ENCODE measurements at regions not wholly inside any gene's neighbourhood (a gene's known extent, or its start where the extent isn't known, plus 50 kb on each side); places are given as distances from the start of the nearest gene placed in this dataset.

DNA sequence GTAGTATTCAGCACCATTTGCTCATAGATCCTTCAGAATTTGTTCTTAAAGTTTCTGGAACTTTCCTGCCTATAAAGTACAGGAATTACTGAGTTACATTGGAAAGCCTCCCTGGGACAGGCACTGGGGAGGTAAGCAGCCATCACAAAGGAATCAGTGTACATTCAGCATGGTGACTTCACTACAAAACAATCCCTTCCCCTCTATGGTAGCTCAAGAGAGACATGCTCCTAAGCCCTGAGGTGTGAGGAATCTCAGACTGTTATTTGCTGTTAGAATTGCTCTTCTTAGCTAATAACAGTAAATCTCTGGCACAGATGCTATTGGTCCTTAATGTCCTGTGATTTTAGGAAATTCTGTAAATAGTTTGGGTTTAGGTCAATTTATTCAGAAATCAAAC, 1898.0 kb upstream of the PCDH7 start:
- Histone ChIP-seq H3K27ac (no peak overlapping the region), H3K4me1 (no peaks in the 10 kb centered on the region), H3K9me3 (peaks cover 0 to 5% (median 0%) of the 10 kb centered on the region in 3 donors), H3K27me3 (no peaks in the 10 kb centered on the region), H3K4me3 (no peak overlapping the region), H3K36me3 (no peaks in the 10 kb centered on the region)
- no peak for TF ChIP-seq POLR2A (IDR thresholded peaks at IDR 0.05)
- no peak for TF ChIP-seq CTCF (IDR thresholded peaks at IDR 0.05)
- intact Hi-C loops (cut with DNase I), result no loop called here
- no peak for DNase-seq

DNA sequence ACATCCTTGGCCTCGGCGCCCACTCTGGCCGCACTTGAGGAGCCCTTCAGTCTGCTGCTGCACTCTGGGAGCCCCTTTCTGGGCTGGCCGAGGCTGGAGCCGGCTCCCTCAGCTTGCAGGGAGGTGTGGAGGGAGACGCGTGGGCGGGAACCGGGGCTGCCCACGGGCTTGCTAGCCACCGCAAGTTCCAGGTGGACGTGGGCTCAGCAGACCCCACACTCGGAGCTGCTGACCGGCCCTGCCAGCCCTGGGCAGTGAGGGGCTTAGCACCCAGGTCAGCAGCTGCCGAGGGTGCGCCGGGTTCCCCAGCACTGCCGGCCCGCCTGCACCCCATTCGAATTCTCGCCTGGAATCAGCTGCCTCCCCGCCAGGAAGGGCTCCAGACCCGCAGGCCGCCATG, 1892.3 kb upstream of the PCDH7 start:
- WGBS, 2 donors, result 80 to 90% methylated on average over 6 to 10 of the region's 24 CpGs
- Histone ChIP-seq H3K27ac (no peak overlapping the region), H3K27me3 (no peaks in the 10 kb centered on the region), H3K9me3 (peaks cover 0 to 14% (median 3%) of the 10 kb centered on the region in 3 donors), H3K4me3 (no peak overlapping the region), H3K36me3 (no peaks in the 10 kb centered on the region), H3K4me1 (no peaks in the 10 kb centered on the region)
- TF ChIP-seq POLR2A (IDR thresholded peaks at IDR 0.05) (no peak), CTCF (IDR thresholded peaks at IDR 0.05) (no peak)
- DNase-seq, result no peak
- intact Hi-C loops (cut with DNase I), result no loop called here

DNA sequence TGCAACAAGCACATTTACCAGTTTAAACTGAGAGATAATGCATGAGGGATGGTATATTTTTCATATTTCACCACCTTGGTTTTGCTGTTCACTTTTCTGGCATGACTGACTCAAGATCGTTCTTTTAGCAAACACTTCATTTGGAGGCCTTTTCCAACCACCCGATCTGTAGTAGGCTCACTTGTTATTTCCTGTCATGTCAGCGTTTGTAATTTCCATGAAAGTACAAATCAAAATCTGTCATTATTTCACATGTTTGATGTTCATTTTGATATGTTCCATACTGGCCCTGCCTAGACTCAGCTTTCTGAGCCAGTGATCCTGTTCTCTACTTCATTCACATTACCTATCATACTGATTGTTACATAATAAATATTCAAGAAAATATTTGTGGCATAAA, 1888.3 kb upstream of the PCDH7 start:
- H3K36me3 ChIP-seq, result no peaks in the 10 kb centered on the region
- 72 to 73% methylated on average over 3 of the region's 3 CpGs for WGBS, 2 donors
- no peak overlapping the region for H3K27ac ChIP-seq
- H3K9me3 ChIP-seq, result peaks cover 0 to 10% (median 3%) of the 10 kb centered on the region in 3 donors
- H3K4me3 ChIP-seq, result no peak overlapping the region
- H3K27me3 ChIP-seq, result no peaks in the 10 kb centered on the region
- TF ChIP-seq CTCF (IDR thresholded peaks at IDR 0.05), result no peak
- TF ChIP-seq POLR2A (IDR thresholded peaks at IDR 0.05), result no peak
- intact Hi-C loops (cut with DNase I), result no loop called here
- H3K4me1 ChIP-seq, result no peaks in the 10 kb centered on the region
- DNase-seq, result no peak

GRCh38 chr4:28832444-28832843, 1887.7 kb upstream of the PCDH7 start:
- Histone ChIP-seq H3K9me3 (peaks cover 0 to 9% (median 3%) of the 10 kb centered on the region in 3 donors), H3K4me1 (no peaks in the 10 kb centered on the region), H3K27me3 (no peaks in the 10 kb centered on the region), H3K27ac (no peak overlapping the region), H3K4me3 (no peak overlapping the region), H3K36me3 (no peaks in the 10 kb centered on the region)
- no peak for DNase-seq
- TF ChIP-seq CTCF (IDR thresholded peaks at IDR 0.05), result no peak
- TF ChIP-seq POLR2A (IDR thresholded peaks at IDR 0.05), result no peak
- WGBS, 2 donors, result 25 to 30% methylated on average over 1 of the region's 1 CpG
- intact Hi-C loops (cut with DNase I), result no loop called here

GRCh38 chr4:28834120-28834519, 1886.0 kb upstream of the PCDH7 start:
- 58 to 72% methylated on average over 3 of the region's 3 CpGs for WGBS, 2 donors
- Histone ChIP-seq H3K4me3 (no peak overlapping the region), H3K9me3 (no peaks in the 10 kb centered on the region), H3K27me3 (no peaks in the 10 kb centered on the region), H3K36me3 (no peaks in the 10 kb centered on the region), H3K4me1 (no peaks in the 10 kb centered on the region), H3K27ac (no peak overlapping the region)
- DNase-seq, result no peak
- TF ChIP-seq CTCF (IDR thresholded peaks at IDR 0.05), result no peak
- no peak for TF ChIP-seq POLR2A (IDR thresholded peaks at IDR 0.05)
- intact Hi-C loops (cut with DNase I), result no loop called here
